Ascending aorta (tissue), 2 donors: ENCODE measurements at regions not wholly inside any gene's neighbourhood (a gene's known extent, or its start where the extent isn't known, plus 50 kb on each side); places are given as distances from the start of the nearest gene placed in this dataset.

ENCODE experiments used
- DNase-seq, 2 donors: peaks; one replicate each; pipeline ENCODE4 v3.0.0-alpha.2; 2019; ENCODE audit warnings: low spot score in 2 of 2
- H3K27ac ChIP-seq, 2 donors: fragments of 200-600 bp; sonication (generic); one replicate each; pipeline ENCODE4 v1.5.1; 2016 to 2017; ENCODE audit warnings: mild to moderate bottlenecking in 1 of 2
- H3K27me3 ChIP-seq: fragments of 200-600 bp; sonication (generic); one replicate; pipeline ENCODE4 v1.5.1; 2017
- H3K36me3 ChIP-seq, 2 donors: fragments of 200-600 bp; sonication (generic); one replicate each; pipeline ENCODE4 v1.5.1; 2016
- H3K4me1 ChIP-seq, 2 donors: fragments of 200-600 bp; sonication (generic); one replicate each; pipeline ENCODE4 v1.5.1; 2016 to 2017; ENCODE audit warnings: mild to moderate bottlenecking in 1 of 2
- H3K4me3 ChIP-seq, 2 donors: fragments of 200-600 bp; sonication (generic); one replicate each; pipeline ENCODE4 v1.5.1; 2016 to 2017; ENCODE audit warnings: mild to moderate bottlenecking in 1 of 2
- H3K9me3 ChIP-seq, 2 donors: fragments of 200-600 bp; sonication (generic); one replicate each; pipeline ENCODE4 v1.5.1; 2016
- intact Hi-C: fragments of 100-400 bp; cut with DNase I; formaldehyde crosslinking; loops from one replicate; pipeline ENCODE4 v1.15.1; 2023
- TF ChIP-seq, protein P1 (sequence below), 3 experiments: fragments of 200-600 bp in 2 of 3; fragments of 450-650 bp in 1 of 3; sonication (generic) in 2 of 3; IDR thresholded peaks; one replicate each; pipeline ENCODE4 v1.5.1; 2016 to 2019; ENCODE audit warnings: antibody characterized with exemption in 3 of 3, mild to moderate bottlenecking in 1 of 3, moderate library complexity in 1 of 3

DNA sequence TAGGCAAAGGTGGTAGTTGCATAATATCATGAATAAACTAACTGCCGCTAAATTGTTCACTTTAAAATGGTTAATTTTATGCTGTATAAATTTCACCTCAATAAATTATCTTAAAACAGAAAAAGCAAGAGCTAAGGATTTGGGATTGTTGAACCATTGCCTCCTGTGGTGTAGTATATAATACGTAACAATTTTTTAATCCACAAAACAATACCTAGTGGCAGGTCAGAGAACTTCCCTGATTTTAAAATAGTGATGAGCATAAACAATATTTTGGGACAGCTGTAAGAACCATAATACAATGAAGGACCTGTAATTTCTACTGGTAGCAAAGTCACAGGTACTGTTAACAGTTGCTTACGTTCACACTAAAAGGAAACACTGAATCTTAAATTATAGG, 161.9 kb upstream of the PRNP start:
- Histone ChIP-seq H3K36me3 (no peaks in the 10 kb centered on the region), H3K4me3 (no peak overlapping the region), H3K9me3 (peaks cover 0 to 5% of the 10 kb centered on the region in 2 donors), H3K4me1 (no peaks in the 10 kb centered on the region), H3K27ac (no peak overlapping the region), H3K27me3 (no peaks in the 10 kb centered on the region)
- no peak for DNase-seq
- TF ChIP-seq, protein P1, sequence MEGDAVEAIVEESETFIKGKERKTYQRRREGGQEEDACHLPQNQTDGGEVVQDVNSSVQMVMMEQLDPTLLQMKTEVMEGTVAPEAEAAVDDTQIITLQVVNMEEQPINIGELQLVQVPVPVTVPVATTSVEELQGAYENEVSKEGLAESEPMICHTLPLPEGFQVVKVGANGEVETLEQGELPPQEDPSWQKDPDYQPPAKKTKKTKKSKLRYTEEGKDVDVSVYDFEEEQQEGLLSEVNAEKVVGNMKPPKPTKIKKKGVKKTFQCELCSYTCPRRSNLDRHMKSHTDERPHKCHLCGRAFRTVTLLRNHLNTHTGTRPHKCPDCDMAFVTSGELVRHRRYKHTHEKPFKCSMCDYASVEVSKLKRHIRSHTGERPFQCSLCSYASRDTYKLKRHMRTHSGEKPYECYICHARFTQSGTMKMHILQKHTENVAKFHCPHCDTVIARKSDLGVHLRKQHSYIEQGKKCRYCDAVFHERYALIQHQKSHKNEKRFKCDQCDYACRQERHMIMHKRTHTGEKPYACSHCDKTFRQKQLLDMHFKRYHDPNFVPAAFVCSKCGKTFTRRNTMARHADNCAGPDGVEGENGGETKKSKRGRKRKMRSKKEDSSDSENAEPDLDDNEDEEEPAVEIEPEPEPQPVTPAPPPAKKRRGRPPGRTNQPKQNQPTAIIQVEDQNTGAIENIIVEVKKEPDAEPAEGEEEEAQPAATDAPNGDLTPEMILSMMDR (IDR thresholded peaks at IDR 0.05), result no peak
- intact Hi-C loops, result no loop called here

DNA sequence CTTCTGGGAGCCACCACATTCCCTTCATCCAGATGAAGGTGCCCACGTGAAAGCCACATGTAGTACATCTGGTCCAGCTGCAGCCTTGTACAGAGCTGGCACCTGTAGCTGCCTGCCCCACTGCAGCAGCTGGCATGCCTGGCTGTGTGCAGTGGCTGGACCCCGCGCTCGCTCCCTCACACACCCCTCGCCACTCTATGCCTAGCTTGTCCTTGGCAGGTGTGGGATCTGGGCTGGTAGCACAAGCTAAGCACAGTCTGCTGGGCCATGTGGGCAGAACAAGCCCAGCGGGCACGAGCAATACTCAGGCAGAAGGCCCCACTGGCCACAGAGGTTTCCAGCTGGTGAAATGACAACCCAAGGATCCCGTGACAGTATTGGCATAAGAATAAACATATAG, 163.9 kb upstream of the PRNP start:
- Histone ChIP-seq H3K36me3 (no peaks in the 10 kb centered on the region), H3K9me3 (no peaks in the 10 kb centered on the region), H3K27ac (no peak overlapping the region), H3K4me1 (no peaks in the 10 kb centered on the region), H3K27me3 (no peaks in the 10 kb centered on the region), H3K4me3 (no peak overlapping the region)
- intact Hi-C loops, result no loop called here
- TF ChIP-seq, protein P1 (IDR thresholded peaks at IDR 0.05), result no peak
- no peak for DNase-seq

DNA sequence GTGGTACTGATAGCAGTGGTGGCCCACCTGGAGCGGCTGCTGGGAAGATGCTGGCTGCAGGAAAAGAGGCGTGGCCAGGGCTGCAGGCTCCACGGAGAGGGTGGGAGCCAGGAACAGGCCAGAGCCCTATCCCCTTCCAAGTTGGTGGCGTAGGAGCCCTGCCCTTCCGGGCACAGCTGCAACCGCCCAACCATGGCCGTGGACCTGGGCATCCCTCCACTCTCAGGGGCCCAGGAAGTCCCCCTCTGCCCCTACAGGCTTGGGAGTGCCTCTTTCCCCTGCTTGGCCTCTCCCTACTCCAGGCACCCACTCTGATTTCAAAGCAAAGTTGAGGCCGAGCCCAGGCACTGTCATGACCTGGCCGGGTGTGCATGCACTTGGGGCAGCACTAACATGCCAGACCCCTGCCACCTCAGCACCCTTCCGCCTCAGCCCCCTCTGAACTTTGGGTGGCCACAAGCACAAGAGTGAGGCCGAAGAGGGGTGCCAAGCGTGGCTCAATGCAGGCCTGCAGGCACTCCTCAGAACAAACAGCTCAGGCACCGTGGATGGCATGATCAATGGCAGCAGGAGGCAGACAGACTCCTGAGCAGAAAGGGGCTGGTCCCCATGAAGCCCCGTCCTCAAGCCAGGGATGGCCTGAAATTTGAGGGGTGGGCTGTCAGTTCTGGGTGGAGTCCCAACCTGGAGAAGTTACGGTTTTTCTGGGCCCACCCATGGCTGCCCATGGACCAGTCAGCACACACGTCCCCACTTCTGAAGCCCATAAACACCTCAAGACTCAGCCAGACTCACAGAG, 164.9 kb upstream of the PRNP start:
- intact Hi-C loops, result no loop called here
- no peak for DNase-seq
- no peaks in the 10 kb centered on the region for H3K27me3 ChIP-seq
- H3K36me3 ChIP-seq, result no peaks in the 10 kb centered on the region
- H3K9me3 ChIP-seq, result no peaks in the 10 kb centered on the region
- H3K4me1 ChIP-seq, result no peaks in the 10 kb centered on the region
- H3K4me3 ChIP-seq, result no peak overlapping the region
- no peak overlapping the region for H3K27ac ChIP-seq
- TF ChIP-seq, protein P1 (IDR thresholded peaks at IDR 0.05), result no peak

DNA sequence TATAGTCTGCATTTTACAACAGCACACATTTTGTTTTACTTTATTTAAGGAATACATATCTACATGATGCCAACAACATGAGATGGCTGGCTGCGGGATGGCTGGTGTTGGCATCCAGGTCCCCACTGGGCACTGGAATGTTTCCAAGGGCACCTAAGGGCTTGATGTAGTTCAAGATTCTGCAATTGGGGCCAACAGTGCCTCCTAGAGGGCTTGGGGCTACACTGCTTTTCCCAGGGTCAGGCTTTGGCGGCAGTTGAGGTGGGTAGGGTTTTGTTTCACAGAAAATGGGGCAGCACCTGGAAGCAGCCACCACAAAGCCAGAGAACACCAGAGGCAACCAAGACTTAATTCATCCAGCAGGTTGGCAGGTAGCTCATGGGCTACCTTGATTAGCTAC, 166.7 kb upstream of the PRNP start:
- H3K4me1 ChIP-seq, result no peaks in the 10 kb centered on the region
- no peak overlapping the region for H3K27ac ChIP-seq
- no peaks in the 10 kb centered on the region for H3K27me3 ChIP-seq
- TF ChIP-seq, protein P1 (IDR thresholded peaks at IDR 0.05), result peak; percentile 48 to 57 (median 49)
- intact Hi-C loops, result no loop called here
- H3K9me3 ChIP-seq, result no peaks in the 10 kb centered on the region
- DNase-seq, result peak in 1 of 2 donors; percentile 65
- H3K36me3 ChIP-seq, result no peaks in the 10 kb centered on the region
- H3K4me3 ChIP-seq, result no peak overlapping the region

DNA sequence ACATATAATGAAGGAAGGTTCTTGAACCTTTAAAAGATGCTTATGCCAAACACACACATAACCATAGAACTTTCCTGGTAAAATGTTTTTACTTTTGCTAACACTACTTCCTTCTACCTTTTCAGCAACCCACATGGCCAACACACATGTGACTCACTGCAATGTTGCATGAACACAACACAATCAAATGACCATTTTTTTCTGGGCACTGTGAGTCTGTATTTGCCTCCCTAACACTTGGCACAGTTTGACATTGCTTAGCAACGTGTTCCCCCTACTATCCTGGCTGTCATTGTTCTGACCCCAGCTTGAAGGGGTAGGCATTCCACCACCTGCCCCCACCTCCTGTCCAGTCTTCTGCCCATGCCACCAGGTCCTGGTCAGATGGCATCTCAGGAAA, 169.4 kb upstream of the PRNP start:
- Histone ChIP-seq H3K9me3 (no peaks in the 10 kb centered on the region), H3K4me3 (no peak overlapping the region), H3K36me3 (no peaks in the 10 kb centered on the region), H3K4me1 (no peaks in the 10 kb centered on the region), H3K27ac (no peak overlapping the region), H3K27me3 (no peaks in the 10 kb centered on the region)
- TF ChIP-seq, protein P1 (IDR thresholded peaks at IDR 0.05), result no peak
- intact Hi-C loops, result no loop called here
- no peak for DNase-seq
